ENCODE measurements at regions not wholly inside any gene's neighbourhood (a gene's known extent, or its start where the extent isn't known, plus 50 kb on each side); places are given as distances from the start of the nearest gene placed in this dataset.

- DNase-seq (ENCODE audit: low spot score) = no peak
- Histone ChIP-seq H3K27ac (ENCODE audit: low read depth in 1 of 2, low read length in 2 of 2) (no peak overlapping the region), H3K9ac (ENCODE audit: low read depth in 1 of 2, low read length in 2 of 2) (no peak overlapping the region), H3K9me3 (ENCODE audit: control insufficient read depth in 4 of 4, low read length in 3 of 4) (no peaks in the 10 kb centered on the region), H3K4me1 (ENCODE audit: control insufficient read depth in 4 of 4, insufficient read depth in 4 of 4, low read length in 3 of 4) (no peaks in the 10 kb centered on the region), H3K27me3 (ENCODE audit: control insufficient read depth in 4 of 4, insufficient read depth in 4 of 4, low read length in 3 of 4) (no peaks in the 10 kb centered on the region), H3K36me3 (ENCODE audit: control insufficient read depth in 4 of 4, insufficient read depth in 3 of 4, low read depth in 1 of 4, low read length in 3 of 4) (no peaks in the 10 kb centered on the region), H3K4me3 (ENCODE audit: low read depth in 1 of 3, low read length in 3 of 3) (no peak overlapping the region)
- 79% methylated on average over 3 of the region's 3 CpGs for WGBS
- TF ChIP-seq FOXA2 (IDR thresholded peaks at IDR 0.05) = no peak
- no peak for TF ChIP-seq CTCF (IDR thresholded peaks at IDR 0.05; ENCODE audit: low read depth, low read length, missing input control)
- TF ChIP-seq FOXA1 (IDR thresholded peaks at IDR 0.05) = no peak
- TF ChIP-seq NR2F2 (IDR thresholded peaks at IDR 0.05) = no peak
- no peak for TF ChIP-seq ATF3 (IDR thresholded peaks at IDR 0.05)
- TF ChIP-seq RAD21 (IDR thresholded peaks at IDR 0.05) = no peak
- TF ChIP-seq REST (IDR thresholded peaks at IDR 0.05) = no peak
Measured at GRCh38 chr4:14247767-14248166, 620.2 kb upstream of the BOD1L1 start.

GRCh38 chr4:14249226-14249625, 621.7 kb upstream of the BOD1L1 start:
- Histone ChIP-seq H3K4me3 (ENCODE audit: low read depth in 1 of 3, low read length in 3 of 3) (no peak overlapping the region), H3K4me1 (ENCODE audit: control insufficient read depth in 4 of 4, insufficient read depth in 4 of 4, low read length in 3 of 4) (no peaks in the 10 kb centered on the region), H3K27ac (ENCODE audit: low read depth in 1 of 2, low read length in 2 of 2) (no peak overlapping the region), H3K9me3 (ENCODE audit: control insufficient read depth in 4 of 4, low read length in 3 of 4) (peaks cover 0 to 1% (median 0%) of the 10 kb centered on the region in 4 donors), H3K36me3 (ENCODE audit: control insufficient read depth in 4 of 4, insufficient read depth in 3 of 4, low read depth in 1 of 4, low read length in 3 of 4) (no peaks in the 10 kb centered on the region), H3K9ac (ENCODE audit: low read depth in 1 of 2, low read length in 2 of 2) (no peak overlapping the region), H3K27me3 (ENCODE audit: control insufficient read depth in 4 of 4, insufficient read depth in 4 of 4, low read length in 3 of 4) (no peaks in the 10 kb centered on the region)
- no peak for DNase-seq (ENCODE audit: low spot score)
- 67% methylated on average over 1 of the region's 1 CpG for WGBS
- TF ChIP-seq MAX (IDR thresholded peaks at IDR 0.05) (no peak), FOXA2 (IDR thresholded peaks at IDR 0.05) (no peak), NR2F2 (IDR thresholded peaks at IDR 0.05) (no peak), RAD21 (IDR thresholded peaks at IDR 0.05) (no peak), CTCF (IDR thresholded peaks at IDR 0.05; ENCODE audit: low read depth, low read length, missing input control) (no peak), ZBTB33 (IDR thresholded peaks at IDR 0.05) (no peak), GABPA (IDR thresholded peaks at IDR 0.05 in 1 of 2, conservative IDR thresholded peaks at IDR 0.05 in 1 of 2) (no peak), TAF1 (conservative IDR thresholded peaks at IDR 0.05) (no peak), ATF3 (IDR thresholded peaks at IDR 0.05) (no peak), JUND (IDR thresholded peaks at IDR 0.05) (no peak), REST (IDR thresholded peaks at IDR 0.05) (no peak), YY1 (IDR thresholded peaks at IDR 0.05) (no peak)

Data from liver (tissue), 8 donors.